CD14-positive monocyte (primary cell): ENCODE measurements at regions not wholly inside any gene's neighbourhood (a gene's known extent, or its start where the extent isn't known, plus 50 kb on each side); places are given as distances from the start of the nearest gene placed in this dataset.

Experiments used
- DNase-seq, 3 donors: peaks; one replicate each; pipeline ENCODE4 v3.0.0-alpha.2; 2011 to 2022
- H2AFZ ChIP-seq: 2 replicates; pipeline ENCODE4 v1.6.0; 2012; ENCODE audit warnings: mild to moderate bottlenecking, low read depth, low read length, inconsistent platforms; ENCODE audit not compliant: insufficient read depth, poor library complexity, severe bottlenecking
- H3K27ac ChIP-seq, 2 donors: 1 replicate in 1 of 2; 2 replicates in 1 of 2; pipeline ENCODE4 v1.5.1; 2012 to 2013; ENCODE audit warnings: low read length in 2 of 2, control low read depth in 1 of 2, inconsistent platforms in 1 of 2, low read depth in 1 of 2, mild to moderate bottlenecking in 1 of 2
- H3K27me3 ChIP-seq, 2 donors: one replicate each; pipeline versions ENCODE4 v1.6.0 to v1.6.1; 2011 to 2013; ENCODE audit warnings: low read length in 2 of 2; ENCODE audit not compliant: control insufficient read depth in 2 of 2, insufficient read depth in 2 of 2
- H3K36me3 ChIP-seq, 2 donors: replicated peaks in 1 of 2; 1 replicate in 1 of 2; 2 replicates in 1 of 2; pipeline versions ENCODE4 v1.5.1 to v1.6.1; 2012 to 2013; ENCODE audit warnings: low read length in 2 of 2, control low read depth in 1 of 2, inconsistent platforms in 1 of 2, mild to moderate bottlenecking in 1 of 2; ENCODE audit not compliant: insufficient read depth in 2 of 2, control insufficient read depth in 1 of 2
- H3K4me1 ChIP-seq, 2 donors: 1 replicate in 1 of 2; 2 replicates in 1 of 2; pipeline versions ENCODE4 v1.5.1 to v1.6.1; 2012 to 2013; ENCODE audit warnings: low read length in 2 of 2, control low read depth in 1 of 2, inconsistent platforms in 1 of 2, mild to moderate bottlenecking in 1 of 2, moderate library complexity in 1 of 2; ENCODE audit not compliant: insufficient read depth in 2 of 2, control insufficient read depth in 1 of 2
- H3K4me2 ChIP-seq: replicated peaks from 2 replicates; pipeline ENCODE3; 2012; ENCODE audit warnings: low read length, moderate library complexity, mild to moderate bottlenecking; ENCODE audit not compliant: poor library complexity, severe bottlenecking; ENCODE audit errors: extremely low read depth
- H3K4me3 ChIP-seq, 3 experiments: fragments of 200-600 bp in 1 of 3; sonication (generic) in 1 of 3; replicated peaks in 1 of 3; 1 replicate in 2 of 3; 2 replicates in 1 of 3; pipeline ENCODE4 v1.5.1; 2011 to 2013; ENCODE audit warnings: low read length in 3 of 3, mild to moderate bottlenecking in 3 of 3, control low read depth in 2 of 3, low read depth in 2 of 3, inconsistent platforms in 1 of 3, moderate library complexity in 1 of 3
- H3K79me2 ChIP-seq: 2 replicates; pipeline ENCODE4 v1.6.0; 2012; ENCODE audit warnings: mild to moderate bottlenecking, control low read depth, inconsistent platforms, low read length, moderate library complexity; ENCODE audit not compliant: insufficient read depth
- H3K9ac ChIP-seq: 2 replicates; pipeline ENCODE4 v1.6.0; 2017; ENCODE audit warnings: low read length, mild to moderate bottlenecking; ENCODE audit not compliant: insufficient read depth, poor library complexity, severe bottlenecking
- H3K9me3 ChIP-seq, 2 donors: replicated peaks in 1 of 2; 1 replicate in 1 of 2; 2 replicates in 1 of 2; pipeline versions ENCODE4 v1.5.1 to v1.6.1; 2012 to 2013; ENCODE audit warnings: low read length in 2 of 2, control low read depth in 1 of 2; ENCODE audit not compliant: control insufficient read depth in 1 of 2, insufficient read depth in 1 of 2
- H4K20me1 ChIP-seq: 2 replicates; pipeline ENCODE4 v1.6.0; 2012; ENCODE audit warnings: mild to moderate bottlenecking, low read length, control low read depth, moderate library complexity; ENCODE audit not compliant: insufficient read depth
- H3K27ac Mint-ChIP-seq, 7 donors: one replicate each; pipeline ENCODE4 v1.8.0; 2020; ENCODE audit warnings: mild to moderate bottlenecking in 7 of 7, mixed read lengths in 7 of 7, moderate library complexity in 6 of 7, inconsistent platforms in 2 of 7
- H3K27me3 Mint-ChIP-seq, 3 donors: one replicate each; pipeline ENCODE4 v1.8.0; 2021 to 2022; ENCODE audit warnings: low read depth in 3 of 3, mild to moderate bottlenecking in 3 of 3, mixed read lengths in 3 of 3, moderate library complexity in 3 of 3, inconsistent platforms in 1 of 3
- H3K36me3 Mint-ChIP-seq, 2 donors: one replicate each; pipeline ENCODE4 v1.8.0; 2020; ENCODE audit warnings: mixed read lengths in 2 of 2, inconsistent platforms in 1 of 2, mild to moderate bottlenecking in 1 of 2
- H3K4me1 Mint-ChIP-seq: one replicate; pipeline ENCODE4 v1.8.0; 2020; ENCODE audit warnings: mild to moderate bottlenecking, mixed read lengths
- H3K4me3 Mint-ChIP-seq, 2 donors: one replicate each; pipeline ENCODE4 v1.8.0; 2020; ENCODE audit warnings: mild to moderate bottlenecking in 2 of 2, mixed read lengths in 2 of 2, moderate library complexity in 1 of 2
- H3K9me3 Mint-ChIP-seq, 7 donors: one replicate each; pipeline ENCODE4 v1.8.0; 2020 to 2022; ENCODE audit warnings: mixed read lengths in 7 of 7, mild to moderate bottlenecking in 6 of 7, moderate library complexity in 6 of 7, inconsistent platforms in 2 of 7
- CTCF ChIP-seq: fragments of 200-600 bp; IDR thresholded peaks from one replicate; pipeline ENCODE4 v1.8.0; 2022; ENCODE audit warnings: antibody characterized with exemption, mild to moderate bottlenecking
- WGBS: methylation state at CpG from one replicate; pipeline ENCODE4 v1.1.5; 2013; ENCODE audit warnings: missing lambda C conversion rate; ENCODE audit not compliant: insufficient coverage; 5-methylcytosine and 5-hydroxymethylcytosine counted together
- intact Hi-C, 2 donors: fragments of 100-400 bp; cut with micrococcal nuclease; formaldehyde crosslinking; loops; one replicate each; pipeline versions ENCODE4 v1.15.0 to v1.15.1; 2023

- Histone ChIP-seq H3K9ac (no peak overlapping the region), H3K9me3 (no peaks in the 10 kb centered on the region), H3K27ac (no peak overlapping the region), H3K27me3 (no peaks in the 10 kb centered on the region), H3K4me3 (no peak overlapping the region), H3K36me3 (no peaks in the 10 kb centered on the region), H3K4me1 (no peaks in the 10 kb centered on the region), H3K4me2 (no peak overlapping the region), H2AFZ (no peak overlapping the region), H4K20me1 (no peaks in the 10 kb centered on the region), H3K79me2 (no peaks in the 10 kb centered on the region)
- no peak overlapping the region for H3K4me3 Mint-ChIP-seq
- no peak overlapping the region for H3K27ac Mint-ChIP-seq
- WGBS, result no CpG with 5 or more reads among the region's 4 CpGs
- no peaks in the 10 kb centered on the region for H3K4me1 Mint-ChIP-seq
- DNase-seq, result no peak
- peaks cover 0 to 2% (median 0%) of the 10 kb centered on the region in 3 donors for H3K27me3 Mint-ChIP-seq
- intact Hi-C loops, result no loop called here
- peaks cover 0 to 4% (median 2%) of the 10 kb centered on the region in 7 donors for H3K9me3 Mint-ChIP-seq
- no peaks in the 10 kb centered on the region for H3K36me3 Mint-ChIP-seq
- no peak for TF ChIP-seq CTCF
These were observed 129.3 kb upstream of the CD96 start for GRCh38 chr3:111412656-111413055.

GRCh38 chr3:111414531-111414930 is 127.5 kb upstream of the CD96 start:
- H3K36me3 Mint-ChIP-seq, result no peaks in the 10 kb centered on the region
- H3K9me3 ChIP-seq, result no peaks in the 10 kb centered on the region

More at GRCh38 chr3:111414531-111414930, 127.5 kb upstream of the CD96 start:
- Histone ChIP-seq H3K9ac (no peak overlapping the region), H3K4me1 (no peaks in the 10 kb centered on the region), H4K20me1 (no peaks in the 10 kb centered on the region), H3K36me3 (no peaks in the 10 kb centered on the region), H3K27me3 (no peaks in the 10 kb centered on the region), H3K4me2 (no peak overlapping the region), H3K4me3 (no peak overlapping the region), H3K27ac (no peak overlapping the region), H3K79me2 (no peaks in the 10 kb centered on the region), H2AFZ (no peak overlapping the region)
- no peak for DNase-seq
- H3K9me3 Mint-ChIP-seq, result peaks cover 0 to 3% (median 1%) of the 10 kb centered on the region in 7 donors
- TF ChIP-seq CTCF, result no peak
- no peaks in the 10 kb centered on the region for H3K4me1 Mint-ChIP-seq
- no peak overlapping the region for H3K27ac Mint-ChIP-seq
- H3K4me3 Mint-ChIP-seq, result no peak overlapping the region
- intact Hi-C loops, result no loop called here
- H3K27me3 Mint-ChIP-seq, result no peaks in the 10 kb centered on the region
